ENCODE measurements at regions not wholly inside any gene's neighbourhood (a gene's known extent, or its start where the extent isn't known, plus 50 kb on each side); places are given as distances from the start of the nearest gene placed in this dataset.

- H3K9me3 Mint-ChIP-seq, result no peaks in the 10 kb centered on the region
- TF ChIP-seq, protein P1, sequence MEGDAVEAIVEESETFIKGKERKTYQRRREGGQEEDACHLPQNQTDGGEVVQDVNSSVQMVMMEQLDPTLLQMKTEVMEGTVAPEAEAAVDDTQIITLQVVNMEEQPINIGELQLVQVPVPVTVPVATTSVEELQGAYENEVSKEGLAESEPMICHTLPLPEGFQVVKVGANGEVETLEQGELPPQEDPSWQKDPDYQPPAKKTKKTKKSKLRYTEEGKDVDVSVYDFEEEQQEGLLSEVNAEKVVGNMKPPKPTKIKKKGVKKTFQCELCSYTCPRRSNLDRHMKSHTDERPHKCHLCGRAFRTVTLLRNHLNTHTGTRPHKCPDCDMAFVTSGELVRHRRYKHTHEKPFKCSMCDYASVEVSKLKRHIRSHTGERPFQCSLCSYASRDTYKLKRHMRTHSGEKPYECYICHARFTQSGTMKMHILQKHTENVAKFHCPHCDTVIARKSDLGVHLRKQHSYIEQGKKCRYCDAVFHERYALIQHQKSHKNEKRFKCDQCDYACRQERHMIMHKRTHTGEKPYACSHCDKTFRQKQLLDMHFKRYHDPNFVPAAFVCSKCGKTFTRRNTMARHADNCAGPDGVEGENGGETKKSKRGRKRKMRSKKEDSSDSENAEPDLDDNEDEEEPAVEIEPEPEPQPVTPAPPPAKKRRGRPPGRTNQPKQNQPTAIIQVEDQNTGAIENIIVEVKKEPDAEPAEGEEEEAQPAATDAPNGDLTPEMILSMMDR (conservative IDR thresholded peaks at IDR 0.05), result no peak
Measured at GRCh38 chr11:31966846-31967245, 124.0 kb upstream of the RCN1 start.

DNA sequence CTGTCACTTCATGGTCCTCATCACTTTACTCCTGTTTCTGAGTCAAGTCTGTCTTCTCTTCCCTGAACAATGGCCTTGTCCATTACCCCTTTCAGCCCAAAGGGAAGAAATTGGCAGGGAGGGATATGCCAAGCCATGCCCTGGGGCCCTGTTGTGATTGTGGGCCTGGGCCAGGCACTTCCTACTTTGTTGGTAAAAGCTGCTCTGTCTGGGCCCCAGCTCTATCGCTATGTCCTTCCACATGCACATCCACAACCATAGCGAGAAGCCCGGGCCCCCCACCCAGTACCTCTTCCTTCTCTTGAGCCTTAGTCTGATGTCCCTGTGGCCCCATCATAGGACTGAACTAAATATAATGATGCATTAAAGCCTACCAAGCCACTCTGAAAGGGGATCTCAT, 126.7 kb upstream of the RCN1 start:
- Mint-ChIP-seq H3K9me3 (no peaks in the 10 kb centered on the region), H3K4me3 (no peak overlapping the region), H3K27ac (no peak overlapping the region), H3K27me3 (no peaks in the 10 kb centered on the region), H3K36me3 (no peaks in the 10 kb centered on the region), H3K4me1 (ENCODE audit: unreplicated experiment) (no peaks in the 10 kb centered on the region)
- DNase-seq (ENCODE audit: extremely low spot score, unreplicated experiment), result no peak
- TF ChIP-seq, protein P1 (conservative IDR thresholded peaks at IDR 0.05), result no peak

More at GRCh38 chr11:31966846-31967245, 124.0 kb upstream of the RCN1 start:
- H3K36me3 Mint-ChIP-seq, result no peaks in the 10 kb centered on the region
- H3K27ac Mint-ChIP-seq, result no peak overlapping the region
- no peak for DNase-seq (ENCODE audit: extremely low spot score, unreplicated experiment)
- no peaks in the 10 kb centered on the region for H3K4me1 Mint-ChIP-seq (ENCODE audit: unreplicated experiment)
- no peak overlapping the region for H3K4me3 Mint-ChIP-seq
- H3K27me3 Mint-ChIP-seq, result no peaks in the 10 kb centered on the region

- DNase-seq (ENCODE audit: extremely low spot score, unreplicated experiment), result no peak
- TF ChIP-seq, protein P1 (conservative IDR thresholded peaks at IDR 0.05), result no peak
- Mint-ChIP-seq H3K27ac (no peak overlapping the region), H3K36me3 (no peaks in the 10 kb centered on the region), H3K9me3 (no peaks in the 10 kb centered on the region), H3K27me3 (no peaks in the 10 kb centered on the region), H3K4me3 (no peak overlapping the region), H3K4me1 (ENCODE audit: unreplicated experiment) (no peaks in the 10 kb centered on the region)
Measured at GRCh38 chr11:31960126-31960525, 130.7 kb upstream of the RCN1 start.

- Mint-ChIP-seq H3K9me3 (no peaks in the 10 kb centered on the region), H3K4me1 (ENCODE audit: unreplicated experiment) (no peaks in the 10 kb centered on the region), H3K27me3 (peaks cover 3% of the 10 kb centered on the region), H3K4me3 (no peak overlapping the region), H3K27ac (no peak overlapping the region), H3K36me3 (no peaks in the 10 kb centered on the region)
- TF ChIP-seq, protein P1 (conservative IDR thresholded peaks at IDR 0.05), result no peak
- DNase-seq (ENCODE audit: extremely low spot score, unreplicated experiment), result no peak
Measured at GRCh38 chr11:31959716-31960115, 131.2 kb upstream of the RCN1 start.

DNA sequence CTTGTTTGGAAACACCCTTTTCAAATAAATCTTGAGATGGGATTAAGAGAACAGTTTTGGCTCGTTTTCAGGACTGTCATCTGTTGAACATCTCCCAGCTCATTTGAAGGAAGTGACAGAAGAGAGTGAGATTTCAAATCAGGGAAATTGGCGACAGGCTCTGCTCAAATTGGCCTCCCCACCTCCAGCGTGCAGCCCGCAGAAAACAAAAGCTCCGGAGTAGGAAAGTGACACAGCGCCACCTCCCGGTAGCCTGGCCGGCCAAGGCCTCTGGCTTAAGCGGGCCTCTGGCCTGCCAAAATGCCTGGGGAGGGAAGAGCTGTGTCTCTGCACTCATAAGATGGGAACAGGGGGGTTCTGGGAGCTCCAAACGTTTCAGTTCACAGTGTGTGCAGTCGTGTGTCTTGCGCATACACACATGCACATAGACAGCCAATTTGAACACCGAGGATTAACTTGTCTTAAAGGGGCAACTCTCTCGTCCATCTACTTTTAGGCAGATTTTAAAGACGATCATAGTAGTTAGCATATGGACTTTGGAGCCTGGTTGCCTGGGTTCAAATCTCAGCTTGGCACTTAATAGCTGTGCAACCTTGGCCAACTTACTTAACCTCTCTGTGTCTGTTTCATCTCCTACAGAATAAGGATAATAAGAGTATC, 132.7 kb upstream of the RCN1 start:
- no peak overlapping the region for H3K4me3 Mint-ChIP-seq
- H3K9me3 Mint-ChIP-seq, result no peaks in the 10 kb centered on the region
- DNase-seq (ENCODE audit: extremely low spot score, unreplicated experiment), result peak; percentile 76
- H3K27me3 Mint-ChIP-seq, result peaks cover 9% of the 10 kb centered on the region
- H3K27ac Mint-ChIP-seq, result no peak overlapping the region
- TF ChIP-seq, protein P1 (conservative IDR thresholded peaks at IDR 0.05), result peak; percentile 90
- H3K36me3 Mint-ChIP-seq, result no peaks in the 10 kb centered on the region
- H3K4me1 Mint-ChIP-seq (ENCODE audit: unreplicated experiment), result no peaks in the 10 kb centered on the region

Measured in type B pancreatic cell (in vitro differentiated cells).